ENCODE measurements at regions not wholly inside any gene's neighbourhood (a gene's known extent, or its start where the extent isn't known, plus 50 kb on each side); places are given as distances from the start of the nearest gene placed in this dataset.

- WGBS, 2 donors, result 21 to 35% methylated on average over 2 of the region's 2 CpGs
- no peaks in the 10 kb centered on the region for H3K4me1 ChIP-seq (ENCODE audit: control insufficient read depth in 2 of 2, insufficient read depth in 2 of 2, low read length in 1 of 2)
- no peak overlapping the region for H3K4me3 ChIP-seq (ENCODE audit: low read depth in 1 of 2, low read length in 2 of 2)
- H3K27ac ChIP-seq (ENCODE audit: low read depth in 2 of 2, low read length in 1 of 2), result no peak overlapping the region
- H3K9me3 ChIP-seq (ENCODE audit: control insufficient read depth in 2 of 2, insufficient read depth in 1 of 2, low read depth in 1 of 2, low read length in 1 of 2), result no peaks in the 10 kb centered on the region
- H3K27me3 ChIP-seq (ENCODE audit: control insufficient read depth in 1 of 2, insufficient read depth in 2 of 2, low read length in 2 of 2), result no peaks in the 10 kb centered on the region
- H3K36me3 ChIP-seq (ENCODE audit: control insufficient read depth in 2 of 2, insufficient read depth in 2 of 2, low read length in 1 of 2), result no peaks in the 10 kb centered on the region
These were observed 530.3 kb downstream of the RASEF start for GRCh38 chr9:82532504-82533180.

DNA sequence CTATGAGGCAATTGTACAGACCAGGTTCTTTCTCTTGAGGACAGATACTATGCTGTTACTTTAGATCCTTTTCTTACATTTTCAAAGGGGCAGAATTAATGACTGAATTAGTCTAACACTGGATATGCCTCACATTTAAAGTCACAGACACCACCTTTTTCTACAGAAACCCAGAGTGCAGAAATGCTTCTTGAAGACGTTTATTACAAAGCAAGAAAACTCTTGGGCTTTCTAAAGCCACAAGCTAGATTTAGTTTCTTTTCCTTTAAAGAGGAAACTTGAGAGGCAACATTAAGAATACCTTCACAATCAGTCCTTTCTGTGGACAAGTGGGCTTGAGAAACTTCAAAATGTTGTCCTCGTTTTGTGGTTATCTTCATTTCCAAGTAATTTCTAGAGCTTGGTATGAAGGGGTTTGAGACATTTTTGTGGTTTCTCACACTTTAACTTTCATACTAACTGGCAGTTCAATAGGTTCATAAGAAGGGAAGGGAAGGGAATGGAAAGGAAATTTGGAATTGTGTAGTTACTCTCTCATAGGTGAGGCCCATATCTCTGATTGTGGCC is 527.4 kb downstream of the RASEF start:
- 48 to 66% methylated on average over 2 of the region's 2 CpGs for WGBS, 2 donors
- H3K36me3 ChIP-seq (ENCODE audit: control insufficient read depth in 2 of 2, insufficient read depth in 2 of 2, low read length in 1 of 2), result no peaks in the 10 kb centered on the region
- no peak overlapping the region for H3K4me3 ChIP-seq (ENCODE audit: low read depth in 1 of 2, low read length in 2 of 2)
- no peaks in the 10 kb centered on the region for H3K4me1 ChIP-seq (ENCODE audit: control insufficient read depth in 2 of 2, insufficient read depth in 2 of 2, low read length in 1 of 2)
- no peaks in the 10 kb centered on the region for H3K27me3 ChIP-seq (ENCODE audit: control insufficient read depth in 1 of 2, insufficient read depth in 2 of 2, low read length in 2 of 2)
- no peak overlapping the region for H3K27ac ChIP-seq (ENCODE audit: low read depth in 2 of 2, low read length in 1 of 2)
- H3K9me3 ChIP-seq (ENCODE audit: control insufficient read depth in 2 of 2, insufficient read depth in 1 of 2, low read depth in 1 of 2, low read length in 1 of 2), result no peaks in the 10 kb centered on the region

GRCh38 chr9:82538634-82539033 is 524.3 kb downstream of the RASEF start:
- WGBS, 2 donors, result 50 to 63% methylated on average over 1 of the region's 1 CpG
- H3K27ac ChIP-seq (ENCODE audit: low read depth in 2 of 2, low read length in 1 of 2), result no peak overlapping the region
- no peaks in the 10 kb centered on the region for H3K36me3 ChIP-seq (ENCODE audit: control insufficient read depth in 2 of 2, insufficient read depth in 2 of 2, low read length in 1 of 2)
- H3K9me3 ChIP-seq (ENCODE audit: control insufficient read depth in 2 of 2, insufficient read depth in 1 of 2, low read depth in 1 of 2, low read length in 1 of 2), result no peaks in the 10 kb centered on the region
- no peaks in the 10 kb centered on the region for H3K4me1 ChIP-seq (ENCODE audit: control insufficient read depth in 2 of 2, insufficient read depth in 2 of 2, low read length in 1 of 2)
- H3K4me3 ChIP-seq (ENCODE audit: low read depth in 1 of 2, low read length in 2 of 2), result no peak overlapping the region
- H3K27me3 ChIP-seq (ENCODE audit: control insufficient read depth in 1 of 2, insufficient read depth in 2 of 2, low read length in 2 of 2), result no peaks in the 10 kb centered on the region

GRCh38 chr9:82539146-82539545 is 523.8 kb downstream of the RASEF start:
- Histone ChIP-seq H3K9me3 (ENCODE audit: control insufficient read depth in 2 of 2, insufficient read depth in 1 of 2, low read depth in 1 of 2, low read length in 1 of 2) (no peaks in the 10 kb centered on the region), H3K36me3 (ENCODE audit: control insufficient read depth in 2 of 2, insufficient read depth in 2 of 2, low read length in 1 of 2) (no peaks in the 10 kb centered on the region), H3K27me3 (ENCODE audit: control insufficient read depth in 1 of 2, insufficient read depth in 2 of 2, low read length in 2 of 2) (no peaks in the 10 kb centered on the region), H3K27ac (ENCODE audit: low read depth in 2 of 2, low read length in 1 of 2) (no peak overlapping the region), H3K4me1 (ENCODE audit: control insufficient read depth in 2 of 2, insufficient read depth in 2 of 2, low read length in 1 of 2) (no peaks in the 10 kb centered on the region), H3K4me3 (ENCODE audit: low read depth in 1 of 2, low read length in 2 of 2) (no peak overlapping the region)
- 78 to 81% methylated on average over 2 of the region's 2 CpGs for WGBS, 2 donors

- Histone ChIP-seq H3K9me3 (ENCODE audit: control insufficient read depth in 2 of 2, insufficient read depth in 1 of 2, low read depth in 1 of 2, low read length in 1 of 2) (no peaks in the 10 kb centered on the region), H3K36me3 (ENCODE audit: control insufficient read depth in 2 of 2, insufficient read depth in 2 of 2, low read length in 1 of 2) (no peaks in the 10 kb centered on the region), H3K4me3 (ENCODE audit: low read depth in 1 of 2, low read length in 2 of 2) (no peak overlapping the region), H3K4me1 (ENCODE audit: control insufficient read depth in 2 of 2, insufficient read depth in 2 of 2, low read length in 1 of 2) (no peaks in the 10 kb centered on the region), H3K27me3 (ENCODE audit: control insufficient read depth in 1 of 2, insufficient read depth in 2 of 2, low read length in 2 of 2) (no peaks in the 10 kb centered on the region), H3K27ac (ENCODE audit: low read depth in 2 of 2, low read length in 1 of 2) (no peak overlapping the region)
- WGBS, 2 donors, result 52 to 76% methylated on average over 2 of the region's 2 CpGs
These were observed 522.9 kb downstream of the RASEF start for GRCh38 chr9:82539856-82540579.

DNA sequence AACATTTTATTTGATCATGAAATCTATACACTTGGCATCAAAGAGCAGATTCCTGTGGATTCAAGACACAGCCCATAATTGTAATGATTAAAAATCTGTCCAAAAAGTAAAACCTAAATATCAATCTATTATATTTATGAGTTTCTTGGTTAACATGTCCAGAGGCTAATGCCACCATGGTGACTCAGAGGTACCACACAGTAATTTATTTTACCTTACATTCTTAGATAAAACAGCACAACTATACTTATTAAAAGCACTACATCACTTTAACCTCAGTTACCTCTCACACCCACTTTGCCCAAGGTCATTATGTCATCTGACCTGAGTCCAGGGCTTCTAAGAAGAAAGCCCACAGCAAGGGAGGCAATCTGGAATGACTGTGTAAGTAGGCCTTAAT is 519.2 kb downstream of the RASEF start:
- H3K9me3 ChIP-seq (ENCODE audit: control insufficient read depth in 2 of 2, insufficient read depth in 1 of 2, low read depth in 1 of 2, low read length in 1 of 2), result no peaks in the 10 kb centered on the region
- H3K4me1 ChIP-seq (ENCODE audit: control insufficient read depth in 2 of 2, insufficient read depth in 2 of 2, low read length in 1 of 2), result no peaks in the 10 kb centered on the region
- H3K27ac ChIP-seq (ENCODE audit: low read depth in 2 of 2, low read length in 1 of 2), result no peak overlapping the region
- H3K27me3 ChIP-seq (ENCODE audit: control insufficient read depth in 1 of 2, insufficient read depth in 2 of 2, low read length in 2 of 2), result no peaks in the 10 kb centered on the region
- no peaks in the 10 kb centered on the region for H3K36me3 ChIP-seq (ENCODE audit: control insufficient read depth in 2 of 2, insufficient read depth in 2 of 2, low read length in 1 of 2)
- no peak overlapping the region for H3K4me3 ChIP-seq (ENCODE audit: low read depth in 1 of 2, low read length in 2 of 2)

DNA sequence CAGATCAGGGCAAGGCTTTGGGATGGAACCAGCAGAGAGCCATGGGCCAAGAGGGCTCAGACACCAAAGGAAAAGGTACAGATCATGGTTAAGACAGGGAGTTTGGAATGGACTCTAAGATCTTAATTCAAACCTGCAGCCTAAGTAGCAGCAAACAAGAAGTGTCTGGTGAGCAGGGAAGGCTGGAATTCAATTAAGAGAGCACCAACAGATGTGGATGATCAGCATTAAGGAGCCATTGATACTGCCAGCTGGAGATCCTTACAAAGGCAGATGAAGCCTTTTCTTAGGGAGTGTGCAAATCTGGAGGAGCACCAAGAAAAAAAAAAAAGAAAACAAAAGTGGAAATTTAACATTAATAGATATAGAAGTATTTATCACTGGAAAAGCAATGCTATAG is 516.8 kb downstream of the RASEF start:
- Histone ChIP-seq H3K4me1 (ENCODE audit: control insufficient read depth in 2 of 2, insufficient read depth in 2 of 2, low read length in 1 of 2) (no peaks in the 10 kb centered on the region), H3K27ac (ENCODE audit: low read depth in 2 of 2, low read length in 1 of 2) (no peak overlapping the region), H3K36me3 (ENCODE audit: control insufficient read depth in 2 of 2, insufficient read depth in 2 of 2, low read length in 1 of 2) (no peaks in the 10 kb centered on the region), H3K27me3 (ENCODE audit: control insufficient read depth in 1 of 2, insufficient read depth in 2 of 2, low read length in 2 of 2) (no peaks in the 10 kb centered on the region), H3K4me3 (ENCODE audit: low read depth in 1 of 2, low read length in 2 of 2) (no peak overlapping the region), H3K9me3 (ENCODE audit: control insufficient read depth in 2 of 2, insufficient read depth in 1 of 2, low read depth in 1 of 2, low read length in 1 of 2) (no peaks in the 10 kb centered on the region)

GRCh38 chr9:82547995-82548394 is 514.9 kb downstream of the RASEF start:
- no peaks in the 10 kb centered on the region for H3K27me3 ChIP-seq (ENCODE audit: control insufficient read depth in 1 of 2, insufficient read depth in 2 of 2, low read length in 2 of 2)
- 77 to 88% methylated on average over 1 of the region's 1 CpG for WGBS, 2 donors
- H3K4me1 ChIP-seq (ENCODE audit: control insufficient read depth in 2 of 2, insufficient read depth in 2 of 2, low read length in 1 of 2), result no peaks in the 10 kb centered on the region
- no peaks in the 10 kb centered on the region for H3K9me3 ChIP-seq (ENCODE audit: control insufficient read depth in 2 of 2, insufficient read depth in 1 of 2, low read depth in 1 of 2, low read length in 1 of 2)
- H3K27ac ChIP-seq (ENCODE audit: low read depth in 2 of 2, low read length in 1 of 2), result no peak overlapping the region
- no peaks in the 10 kb centered on the region for H3K36me3 ChIP-seq (ENCODE audit: control insufficient read depth in 2 of 2, insufficient read depth in 2 of 2, low read length in 1 of 2)
- no peak overlapping the region for H3K4me3 ChIP-seq (ENCODE audit: low read depth in 1 of 2, low read length in 2 of 2)

GRCh38 chr9:82549174-82549821 is 513.6 kb downstream of the RASEF start:
- Histone ChIP-seq H3K27me3 (ENCODE audit: control insufficient read depth in 1 of 2, insufficient read depth in 2 of 2, low read length in 2 of 2) (no peaks in the 10 kb centered on the region), H3K27ac (ENCODE audit: low read depth in 2 of 2, low read length in 1 of 2) (no peak overlapping the region), H3K9me3 (ENCODE audit: control insufficient read depth in 2 of 2, insufficient read depth in 1 of 2, low read depth in 1 of 2, low read length in 1 of 2) (no peaks in the 10 kb centered on the region), H3K4me1 (ENCODE audit: control insufficient read depth in 2 of 2, insufficient read depth in 2 of 2, low read length in 1 of 2) (no peaks in the 10 kb centered on the region), H3K4me3 (ENCODE audit: low read depth in 1 of 2, low read length in 2 of 2) (no peak overlapping the region), H3K36me3 (ENCODE audit: control insufficient read depth in 2 of 2, insufficient read depth in 2 of 2, low read length in 1 of 2) (no peaks in the 10 kb centered on the region)
- 68 to 76% methylated on average over 3 of the region's 3 CpGs for WGBS, 2 donors
